Right lobe of liver (tissue), 6 donors: ENCODE measurements at regions not wholly inside any gene's neighbourhood (a gene's known extent, or its start where the extent isn't known, plus 50 kb on each side); places are given as distances from the start of the nearest gene placed in this dataset.

Source experiments
- ATAC-seq, 4 donors: fragments of 200-7000 bp; cut with Tn5 transposase; one replicate each; pipeline ENCODE4 v1.9.1; 2020; ENCODE audit warnings: mild to moderate bottlenecking in 4 of 4, moderate library complexity in 4 of 4
- DNase-seq, 3 donors: peaks; one replicate each; pipeline ENCODE4 v3.0.0-alpha.2; 2020
- H3K27ac ChIP-seq, 3 donors: fragments of 200-600 bp; one replicate each; pipeline ENCODE4 v1.8.0; 2022
- H3K27me3 ChIP-seq, 2 donors: fragments of 200-600 bp; one replicate each; pipeline ENCODE4 v1.8.0; 2022
- H3K36me3 ChIP-seq, 4 donors: fragments of 200-600 bp; sonication (generic) in 1 of 4; one replicate each; pipeline versions ENCODE4 v1.5.1 to v1.8.0; 2017 to 2022; ENCODE audit warnings: control low read depth in 1 of 4
- H3K4me1 ChIP-seq, 4 donors: fragments of 200-600 bp; sonication (generic) in 1 of 4; one replicate each; pipeline versions ENCODE4 v1.5.1 to v1.8.0; 2017 to 2022; ENCODE audit warnings: control low read depth in 1 of 4
- H3K4me3 ChIP-seq, 3 donors: fragments of 200-600 bp; one replicate each; pipeline ENCODE4 v1.8.0; 2022
- H3K9me3 ChIP-seq, 4 donors: fragments of 200-600 bp; sonication (generic) in 1 of 4; one replicate each; pipeline versions ENCODE4 v1.5.1 to v1.8.0; 2017 to 2022; ENCODE audit warnings: control low read depth in 1 of 4
- POLR2A ChIP-seq: fragments of 450-650 bp; IDR thresholded peaks from one replicate; pipeline ENCODE4 v1.6.1; 2017; ENCODE audit warnings: antibody characterized with exemption, mild to moderate bottlenecking
- WGBS: methylation state at CpG from one replicate; pipeline ENCODE4 v1.1.6; 2018; ENCODE audit warnings: low coverage, low lambda C conversion rate; ENCODE audit not compliant: insufficient coverage; ENCODE audit errors: missing lambda C conversion rate; 5-methylcytosine and 5-hydroxymethylcytosine counted together
- intact Hi-C, 2 donors: fragments of 100-400 bp; cut with DNase I; formaldehyde crosslinking; loops; one replicate each; pipeline versions ENCODE4 v1.11.2 to v1.14.1; 2022
- TF ChIP-seq, protein P1 (sequence below), 4 donors: fragments of 200-600 bp in 3 of 4; fragments of 450-650 bp in 1 of 4; IDR thresholded peaks; one replicate each; pipeline versions ENCODE4 v1.5.1 to v1.8.0; 2016 to 2022; ENCODE audit warnings: antibody characterized with exemption in 4 of 4, mild to moderate bottlenecking in 2 of 4
- donor health status: DM: no; HTN: yes; CAD: no.
- donor health status: DM: no; HTN: no; CAD: no.
- donor health status: DM: no; HTN: no; CAD: no.
- donor health status: DM: no; HTN: yes; CAD: no.
- donor health status: DM: no; HTN: yes; CAD: no.

DNA sequence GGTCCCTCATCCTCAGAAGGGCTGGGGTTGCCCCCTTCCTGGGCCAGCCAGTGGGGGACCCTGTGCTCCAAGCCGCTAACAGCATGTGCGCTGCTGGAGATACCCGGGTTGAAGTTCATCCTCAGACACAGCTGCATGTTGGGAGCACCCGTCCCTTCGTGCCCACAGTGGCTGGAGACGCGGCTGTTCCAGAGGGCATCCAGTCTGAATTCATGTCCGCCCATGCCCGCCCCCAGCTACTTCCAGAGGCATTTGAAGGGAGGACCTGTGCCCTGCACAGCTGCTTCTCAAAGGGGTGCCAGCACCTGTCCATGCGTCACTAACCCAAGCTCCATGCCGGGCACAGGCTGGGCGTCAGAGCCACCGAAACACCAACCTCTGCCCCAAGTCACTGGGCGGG is 68.1 kb upstream of the ADGRA1 start:
- H3K36me3 ChIP-seq: no peaks in the 10 kb centered on the region
- intact Hi-C loops: no loop called here
- TF ChIP-seq, protein P1, sequence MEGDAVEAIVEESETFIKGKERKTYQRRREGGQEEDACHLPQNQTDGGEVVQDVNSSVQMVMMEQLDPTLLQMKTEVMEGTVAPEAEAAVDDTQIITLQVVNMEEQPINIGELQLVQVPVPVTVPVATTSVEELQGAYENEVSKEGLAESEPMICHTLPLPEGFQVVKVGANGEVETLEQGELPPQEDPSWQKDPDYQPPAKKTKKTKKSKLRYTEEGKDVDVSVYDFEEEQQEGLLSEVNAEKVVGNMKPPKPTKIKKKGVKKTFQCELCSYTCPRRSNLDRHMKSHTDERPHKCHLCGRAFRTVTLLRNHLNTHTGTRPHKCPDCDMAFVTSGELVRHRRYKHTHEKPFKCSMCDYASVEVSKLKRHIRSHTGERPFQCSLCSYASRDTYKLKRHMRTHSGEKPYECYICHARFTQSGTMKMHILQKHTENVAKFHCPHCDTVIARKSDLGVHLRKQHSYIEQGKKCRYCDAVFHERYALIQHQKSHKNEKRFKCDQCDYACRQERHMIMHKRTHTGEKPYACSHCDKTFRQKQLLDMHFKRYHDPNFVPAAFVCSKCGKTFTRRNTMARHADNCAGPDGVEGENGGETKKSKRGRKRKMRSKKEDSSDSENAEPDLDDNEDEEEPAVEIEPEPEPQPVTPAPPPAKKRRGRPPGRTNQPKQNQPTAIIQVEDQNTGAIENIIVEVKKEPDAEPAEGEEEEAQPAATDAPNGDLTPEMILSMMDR (IDR thresholded peaks at IDR 0.05): no peak
- no peak for TF ChIP-seq POLR2A
- ATAC-seq (no peak), DNase-seq (peak in 1 of 3 donors; percentile 22)
- no peaks in the 10 kb centered on the region for H3K27me3 ChIP-seq
- no CpG with 5 or more reads among the region's 14 CpGs for WGBS
- no peak overlapping the region for H3K4me3 ChIP-seq
- no peak overlapping the region for H3K27ac ChIP-seq
- no peaks in the 10 kb centered on the region for H3K4me1 ChIP-seq
- no peaks in the 10 kb centered on the region for H3K9me3 ChIP-seq

DNA sequence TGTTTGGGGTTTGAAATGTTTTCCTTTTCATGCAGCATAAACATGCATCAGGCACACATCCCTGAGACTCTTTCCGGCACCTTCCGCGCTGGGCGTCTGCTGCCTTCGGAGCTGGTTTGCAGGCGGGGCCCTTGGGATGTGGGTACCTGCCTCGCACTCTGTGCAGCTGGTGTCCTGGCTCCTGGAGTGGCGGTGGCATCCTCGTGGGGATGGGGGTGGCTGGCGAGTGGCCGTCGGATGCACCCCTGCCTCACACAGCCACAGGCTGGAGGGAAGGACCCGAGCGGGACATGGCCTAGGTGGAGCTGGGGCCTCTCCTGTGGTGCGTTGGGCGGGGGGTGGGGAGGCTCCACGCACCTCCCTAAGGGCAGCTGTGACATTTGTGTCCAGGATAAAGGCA is 68.5 kb upstream of the ADGRA1 start:
- intact Hi-C loops: no loop called here
- TF ChIP-seq, protein P1 (IDR thresholded peaks at IDR 0.05): no peak
- no peak for TF ChIP-seq POLR2A
- Histone ChIP-seq H3K4me1 (no peaks in the 10 kb centered on the region), H3K9me3 (no peaks in the 10 kb centered on the region), H3K4me3 (no peak overlapping the region), H3K36me3 (no peaks in the 10 kb centered on the region), H3K27me3 (no peaks in the 10 kb centered on the region), H3K27ac (no peak overlapping the region)
- peak in 1 of 3 donors; percentile 16 for DNase-seq
- ATAC-seq: no peak
- 84% methylated on average over 10 of the region's 17 CpGs for WGBS

DNA sequence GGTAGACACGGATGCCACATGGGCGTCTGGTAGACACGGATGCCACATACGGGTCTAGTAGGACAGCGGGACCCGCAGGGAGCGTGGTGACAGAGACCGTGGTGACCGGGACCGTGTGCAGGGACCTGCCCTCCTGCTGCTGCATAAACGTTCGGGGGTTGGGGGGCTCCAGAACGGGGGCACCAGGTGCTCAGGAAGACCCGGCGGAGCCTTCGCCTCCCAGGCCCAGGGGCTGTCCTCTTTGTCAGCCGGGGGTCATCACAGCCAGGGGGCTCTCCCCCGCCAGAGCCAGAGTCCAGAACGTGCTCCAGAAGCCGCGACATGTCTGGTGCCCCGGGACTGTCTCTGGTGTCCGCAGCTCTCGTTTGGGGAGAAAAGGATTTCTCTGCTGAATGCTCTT is 69.2 kb upstream of the ADGRA1 start:
- no peak for ATAC-seq
- Histone ChIP-seq H3K4me1 (no peaks in the 10 kb centered on the region), H3K27me3 (no peaks in the 10 kb centered on the region), H3K27ac (no peak overlapping the region), H3K36me3 (no peaks in the 10 kb centered on the region), H3K4me3 (no peak overlapping the region), H3K9me3 (no peaks in the 10 kb centered on the region)
- intact Hi-C loops: no loop called here
- TF ChIP-seq, protein P1 (IDR thresholded peaks at IDR 0.05): no peak
- TF ChIP-seq POLR2A: no peak
- peak in 1 of 3 donors; percentile 14 for DNase-seq
- 67% methylated on average over 1 of the region's 24 CpGs for WGBS

DNA sequence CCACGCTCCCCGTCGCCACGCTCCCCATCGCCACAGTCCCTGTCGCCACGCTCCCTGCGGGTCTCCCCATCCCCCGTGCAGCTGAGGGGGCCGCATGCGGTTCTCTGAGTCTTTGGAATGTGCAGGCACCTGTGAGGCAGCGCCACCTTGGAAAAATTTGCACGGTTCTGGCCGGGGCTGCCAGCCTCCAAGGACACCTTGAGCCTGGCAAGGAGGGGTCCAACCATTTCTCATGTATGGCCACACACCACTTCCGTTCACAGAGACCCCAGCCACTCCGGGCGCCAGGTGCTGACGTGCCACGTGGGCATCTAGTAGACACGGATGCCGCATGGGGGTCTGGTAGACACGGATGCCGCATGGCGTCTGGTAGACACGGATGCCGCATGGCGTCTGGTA is 70.5 kb upstream of the ADGRA1 start:
- Histone ChIP-seq H3K9me3 (no peaks in the 10 kb centered on the region), H3K4me1 (no peaks in the 10 kb centered on the region), H3K36me3 (no peaks in the 10 kb centered on the region), H3K4me3 (no peak overlapping the region), H3K27ac (no peak overlapping the region), H3K27me3 (no peaks in the 10 kb centered on the region)
- intact Hi-C loops: no loop called here
- WGBS: 96% methylated on average over 12 of the region's 27 CpGs
- TF ChIP-seq, protein P1 (IDR thresholded peaks at IDR 0.05): no peak
- no peak for TF ChIP-seq POLR2A
- DNase-seq (peak in 1 of 3 donors; percentile 16), ATAC-seq (no peak)
